ENCODE measurements at regions not wholly inside any gene's neighbourhood (a gene's known extent, or its start where the extent isn't known, plus 50 kb on each side); places are given as distances from the start of the nearest gene placed in this dataset.
"Not testable (repeated sequence)": the region's sequence is repeated elsewhere in the genome, so short reads cannot be mapped to it uniquely, and the experiment has no call there.

- DNase-seq: not testable (repeated sequence)
Observed at GRCh38 chr4:86413426-86413825, 53.6 kb upstream of the MAPK10 start.

- no peak for DNase-seq
Observed at GRCh38 chr4:86414686-86415085, 54.8 kb upstream of the MAPK10 start.

DNA sequence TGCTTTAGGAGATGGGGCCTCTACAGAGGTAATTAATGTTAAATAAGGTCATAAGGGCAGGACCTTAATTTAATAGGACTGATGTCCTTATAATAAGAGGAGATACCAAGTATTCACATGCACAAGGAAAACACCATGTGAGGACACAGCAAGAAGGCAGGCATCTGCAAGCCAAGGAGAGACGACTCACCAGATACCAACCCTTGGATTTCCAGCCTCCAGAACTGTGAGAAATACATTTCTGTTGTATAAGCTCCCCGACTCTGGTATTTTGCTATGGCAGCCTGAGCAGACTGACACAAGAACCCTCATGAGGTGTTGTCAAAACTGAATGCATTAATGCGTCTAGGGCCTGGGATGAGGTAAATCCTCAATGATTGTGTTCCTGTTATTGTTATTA is 56.2 kb upstream of the MAPK10 start:
- DNase-seq: peak; percentile 3

DNA sequence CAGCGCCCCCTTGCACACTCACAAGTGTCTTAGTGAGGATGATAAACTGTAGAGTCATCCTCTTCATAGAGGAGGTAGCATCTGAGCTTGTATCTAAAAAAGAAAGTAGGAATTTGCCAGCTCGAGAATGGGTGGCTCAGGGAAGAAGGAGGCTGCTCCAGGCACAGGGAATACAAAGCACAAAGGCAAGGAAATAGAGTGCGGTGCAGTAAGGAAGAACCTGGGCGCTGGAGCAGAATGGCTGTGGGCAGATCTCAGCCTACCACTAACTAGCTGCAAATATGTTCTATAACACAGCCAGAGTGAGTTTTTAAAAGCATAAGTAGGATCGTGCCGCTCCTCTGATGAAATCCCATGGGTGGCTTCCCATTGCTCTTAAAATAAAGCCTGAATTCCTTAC is 61.6 kb upstream of the MAPK10 start:
- no peak for DNase-seq

GRCh38 chr4:86431543-86432116 is 71.8 kb upstream of the MAPK10 start:
- no peak for DNase-seq

DNA sequence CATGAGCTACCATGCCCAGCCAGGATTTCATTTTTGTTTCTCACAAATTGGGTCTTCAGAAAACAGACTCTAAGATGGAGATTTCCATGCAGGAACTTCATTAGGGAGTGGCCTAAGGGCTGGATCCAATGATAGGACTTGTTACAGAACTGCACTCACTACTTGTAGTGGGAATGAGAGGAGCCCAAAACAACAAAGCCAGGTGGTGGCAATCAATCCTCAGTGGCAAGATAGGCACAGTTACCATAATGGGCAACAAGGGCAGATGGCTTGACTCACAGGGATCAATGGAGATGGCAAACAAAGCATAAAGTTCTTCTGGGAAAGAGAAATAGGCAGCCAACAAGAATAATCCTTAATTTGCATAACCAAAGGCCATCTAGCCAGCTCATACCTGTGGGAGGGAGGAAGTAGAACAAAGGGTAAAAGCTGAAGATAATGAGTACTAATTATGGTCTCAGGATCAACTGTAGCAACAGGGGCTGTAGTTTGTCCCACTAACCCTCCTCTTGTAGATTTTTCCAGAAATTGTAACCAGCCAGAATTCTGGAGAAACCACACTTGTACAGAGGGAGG is 72.8 kb upstream of the MAPK10 start:
- DNase-seq: no peak

GRCh38 chr4:86439293-86439692 is 79.4 kb upstream of the MAPK10 start:
- DNase-seq: no peak

GRCh38 chr4:86441175-86441936 is 81.5 kb upstream of the MAPK10 start:
- DNase-seq: no peak

DNA sequence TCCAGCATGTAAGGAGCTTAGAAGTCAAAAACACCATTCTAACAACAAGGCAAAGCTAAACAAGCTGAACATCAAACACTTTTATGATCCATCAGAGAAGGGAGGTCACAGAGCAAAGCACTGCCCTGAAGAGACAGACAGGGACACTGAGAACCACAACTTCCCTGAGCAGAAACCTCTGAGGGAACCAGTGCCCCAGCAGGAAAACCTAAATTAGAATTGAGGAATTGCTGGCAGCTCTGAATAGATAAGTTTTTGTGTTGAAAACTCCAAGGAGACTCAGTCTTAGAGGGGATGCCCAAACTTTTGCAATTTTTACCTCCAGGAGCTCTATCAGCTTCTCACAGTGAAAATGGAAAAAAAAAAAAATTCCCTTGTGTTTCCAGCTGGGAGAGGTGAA is 83.0 kb upstream of the MAPK10 start:
- no peak for DNase-seq

GRCh38 chr4:86443495-86443894 is 83.6 kb upstream of the MAPK10 start:
- no peak for DNase-seq

- no peak for DNase-seq
Observed at GRCh38 chr4:86446996-86447395, 87.1 kb upstream of the MAPK10 start.

GRCh38 chr4:86448871-86449270 is 89.0 kb upstream of the MAPK10 start:
- no peak for DNase-seq

GRCh38 chr4:86449746-86450588 is 90.1 kb upstream of the MAPK10 start:
- DNase-seq: no peak

- DNase-seq: no peak
Observed at GRCh38 chr4:86450861-86451260, 91.0 kb upstream of the MAPK10 start.

- no peak for DNase-seq
Observed at GRCh38 chr4:86451560-86452330, 91.9 kb upstream of the MAPK10 start.

DNA sequence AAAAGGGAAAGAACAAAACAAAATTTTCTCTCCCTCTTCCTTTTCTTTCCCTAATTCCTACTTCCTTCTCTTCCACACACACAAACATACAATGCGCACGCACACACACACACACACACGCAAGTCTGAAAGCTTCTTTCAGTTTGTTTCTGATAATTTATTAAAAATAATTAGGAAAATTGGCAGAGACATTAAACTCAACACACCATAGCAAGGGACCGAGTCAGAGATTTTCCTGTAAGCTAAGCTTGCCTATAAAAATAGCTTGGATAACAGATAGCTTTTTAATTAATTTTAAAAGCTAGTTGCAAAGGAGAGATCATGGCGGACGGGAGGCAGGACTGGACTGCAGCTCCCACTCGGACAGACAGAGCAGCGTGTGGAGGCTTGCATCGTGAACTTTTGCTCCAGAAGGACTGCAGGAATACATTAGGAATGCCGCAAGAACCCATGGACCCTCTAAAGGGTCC is 92.6 kb upstream of the MAPK10 start:
- DNase-seq: no peak

GRCh38 chr4:86452924-86453531 is 93.2 kb upstream of the MAPK10 start:
- DNase-seq: peak; percentile 26

GRCh38 chr4:86453611-86454072 is 93.8 kb upstream of the MAPK10 start:
- not testable (repeated sequence) for DNase-seq

GRCh38 chr4:86461849-86462248 is 102.0 kb upstream of the MAPK10 start:
- DNase-seq: no peak

DNA sequence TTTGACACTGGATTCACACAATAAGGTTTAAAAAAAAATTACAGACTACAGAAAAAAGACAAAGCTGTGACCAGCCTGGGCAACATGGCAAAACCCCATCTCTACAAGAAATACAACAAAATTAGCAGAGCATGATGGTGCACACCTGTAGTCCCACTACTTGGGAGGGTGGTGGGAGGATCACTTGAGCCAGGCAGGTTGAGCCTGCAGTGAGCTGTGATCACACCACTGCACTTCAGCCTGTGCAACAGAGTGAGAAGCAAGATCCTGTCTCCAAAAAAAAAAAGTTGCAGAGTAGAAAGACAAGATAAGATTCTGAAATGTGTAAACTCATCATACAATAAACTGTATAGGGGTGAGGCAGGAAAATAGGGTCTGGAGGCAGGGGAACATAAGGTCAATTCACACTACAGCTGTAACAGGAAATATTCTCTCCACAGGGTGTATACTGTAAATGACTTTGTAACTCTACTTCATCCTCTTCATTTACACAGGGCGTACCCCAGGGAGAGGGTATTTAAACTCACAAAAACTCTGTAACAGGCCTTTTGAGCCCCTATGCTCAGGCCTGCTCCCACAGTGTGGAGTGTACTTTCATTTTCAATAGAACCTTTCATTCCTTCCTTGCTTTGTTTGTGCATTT is 112.6 kb upstream of the MAPK10 start:
- DNase-seq: no peak

DNA sequence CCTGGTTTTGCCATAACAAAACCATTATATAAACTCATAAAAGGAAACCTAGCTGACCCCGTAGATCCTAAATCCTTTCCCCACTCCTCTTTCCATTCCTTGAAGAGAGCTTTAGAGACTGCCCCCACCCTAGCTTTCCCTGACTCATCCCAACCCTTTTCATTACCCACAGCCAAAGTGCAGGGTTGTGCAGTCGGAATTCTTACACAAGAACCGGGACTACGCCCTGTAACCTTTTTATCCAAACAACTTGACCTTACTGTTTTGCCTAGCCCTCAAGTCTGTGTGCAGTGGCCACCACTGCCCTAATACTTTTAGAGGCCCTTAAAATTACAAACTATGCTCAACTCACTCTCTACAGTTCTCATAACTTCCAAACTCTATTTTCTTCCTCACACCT is 116.0 kb upstream of the PTPN13 start:
- DNase-seq: not testable (repeated sequence)

Measured in fibroblast of skin of scalp (primary cell).